Psoas muscle (tissue), 7 donors: ENCODE measurements at regions not wholly inside any gene's neighbourhood (a gene's known extent, or its start where the extent isn't known, plus 50 kb on each side); places are given as distances from the start of the nearest gene placed in this dataset.

Source experiments
- ATAC-seq, 4 donors: fragments of 200-7000 bp; cut with Tn5 transposase; one replicate each; pipeline ENCODE4 v1.9.1; 2020; ENCODE audit warnings: moderate library complexity in 3 of 4, mild to moderate bottlenecking in 2 of 4
- DNase-seq, 2 donors: peaks; one replicate each; pipeline ENCODE4 v3.0.0-alpha.2; 2020
- H3K27ac ChIP-seq: fragments of 200-600 bp; one replicate; pipeline ENCODE4 v1.8.0; 2022
- H3K27me3 ChIP-seq, 3 donors: fragments of 200-600 bp in 1 of 3; one replicate each; pipeline versions ENCODE4 v1.6.1 to v1.8.0; 2013 to 2022; ENCODE audit warnings: low read length in 2 of 3, mild to moderate bottlenecking in 2 of 3, moderate library complexity in 1 of 3; ENCODE audit not compliant: insufficient read depth in 3 of 3
- H3K36me3 ChIP-seq, 2 donors: fragments of 200-600 bp in 1 of 2; one replicate each; pipeline versions ENCODE4 v1.6.1 to v1.8.0; 2013 to 2022; ENCODE audit warnings: low read depth in 1 of 2, mild to moderate bottlenecking in 1 of 2, moderate library complexity in 1 of 2; ENCODE audit not compliant: insufficient read depth in 1 of 2
- H3K4me1 ChIP-seq: fragments of 200-600 bp; one replicate; pipeline ENCODE4 v1.8.0; 2022
- H3K4me3 ChIP-seq: fragments of 200-600 bp; one replicate; pipeline ENCODE4 v1.8.0; 2022; ENCODE audit warnings: mild to moderate bottlenecking
- H3K9me3 ChIP-seq: fragments of 200-600 bp; one replicate; pipeline ENCODE4 v1.8.0; 2022
- CTCF ChIP-seq: fragments of 200-600 bp; IDR thresholded peaks from one replicate; pipeline ENCODE4 v1.8.0; 2022; ENCODE audit warnings: antibody characterized with exemption
- WGBS, 3 donors: extraction: QIAGEN DNeasy Blood & Tissue Kit; methylation state at CpG; one replicate each; pipeline versions ENCODE4 v1.1.6 to v1.1.7; 2013; 5-methylcytosine and 5-hydroxymethylcytosine counted together
- intact Hi-C, 2 donors: fragments of 100-400 bp; cut with DNase I; formaldehyde crosslinking; loops; one replicate each; pipeline versions ENCODE4 v1.11.0 to v1.14.2; 2022
- donor health status: healthy with polysubstance abuse.
- donor health status: DM: no; HTN: no; CAD: no; lungs with moderate emphysema.
- donor health status: Bipolar disorder and iron deficiency.
- donor health status: healthy.
- donor health status: DM: yes; HTN: yes; CAD: no.
- donor health status: DM: no; HTN: no; CAD: no.
- donor health status: DM: yes; HTN: yes; CAD: no.

GRCh38 chr10:62996516-62996915 lies 136.6 kb upstream of the NRBF2 start:
- no peak overlapping the region for H3K27ac ChIP-seq
- no peak for TF ChIP-seq CTCF
- H3K4me3 ChIP-seq = no peak overlapping the region
- H3K9me3 ChIP-seq = no peaks in the 10 kb centered on the region
- peaks cover 10% of the 10 kb centered on the region for H3K4me1 ChIP-seq
- no peak for DNase-seq
- H3K27me3 ChIP-seq = no peaks in the 10 kb centered on the region
- no peak for ATAC-seq
- H3K36me3 ChIP-seq = no peaks in the 10 kb centered on the region
- intact Hi-C loops = no loop called here
- 53 to 75% (median 63%) methylated on average over 1 of the region's 1 CpG for WGBS, 3 donors

- ATAC-seq = no peak
- intact Hi-C loops = no loop called here
- TF ChIP-seq CTCF = no peak
Measured at GRCh38 chr10:62993121-62993520, 140.0 kb upstream of the NRBF2 start.

GRCh38 chr10:62992145-62992721 lies 140.9 kb upstream of the NRBF2 start:
- Histone ChIP-seq H3K9me3 (no peaks in the 10 kb centered on the region), H3K4me1 (peaks cover 7% of the 10 kb centered on the region), H3K36me3 (no peaks in the 10 kb centered on the region), H3K27me3 (no peaks in the 10 kb centered on the region), H3K4me3 (no peak overlapping the region), H3K27ac (no peak overlapping the region)
- DNase-seq = no peak
- no peak for TF ChIP-seq CTCF
- peak in 2 of 4 donors; percentile 20 to 36 for ATAC-seq
- 24 to 48% (median 27%) methylated on average over 9 of the region's 9 CpGs for WGBS, 3 donors
- intact Hi-C loops = no loop called here

More at GRCh38 chr10:62993121-62993520, 140.0 kb upstream of the NRBF2 start:
- DNase-seq = no peak
- H3K27me3 ChIP-seq = no peaks in the 10 kb centered on the region
- H3K4me1 ChIP-seq = peaks cover 10% of the 10 kb centered on the region
- no peak overlapping the region for H3K4me3 ChIP-seq
- H3K27ac ChIP-seq = no peak overlapping the region
- H3K9me3 ChIP-seq = no peaks in the 10 kb centered on the region
- H3K36me3 ChIP-seq = no peaks in the 10 kb centered on the region

- Histone ChIP-seq H3K27me3 (no peaks in the 10 kb centered on the region), H3K4me1 (peaks cover 7% of the 10 kb centered on the region), H3K9me3 (no peaks in the 10 kb centered on the region), H3K27ac (no peak overlapping the region), H3K36me3 (no peaks in the 10 kb centered on the region), H3K4me3 (no peak overlapping the region)
- DNase-seq (no peak), ATAC-seq (no peak)
- no peak for TF ChIP-seq CTCF
- WGBS, 3 donors = 80 to 93% (median 82%) methylated on average over 1 of the region's 1 CpG
- intact Hi-C loops = no loop called here
Measured at GRCh38 chr10:62990126-62990525, 143.0 kb upstream of the NRBF2 start.
